Epithelial cell of proximal tubule (primary cell): ENCODE measurements at regions not wholly inside any gene's neighbourhood (a gene's known extent, or its start where the extent isn't known, plus 50 kb on each side); places are given as distances from the start of the nearest gene placed in this dataset.

Experiments
- DNase-seq: peaks from one replicate; pipeline ENCODE4 v3.0.0-alpha.2; 2011; ENCODE audit warnings: low read depth
- H3K4me3 ChIP-seq: 2 replicates; pipeline ENCODE4 v1.5.1; 2011; ENCODE audit warnings: low read depth, mild to moderate bottlenecking, low read length
- CTCF ChIP-seq: conservative IDR thresholded peaks from 2 replicates; pipeline ENCODE4 v1.5.1; 2012; ENCODE audit warnings: low read depth, mild to moderate bottlenecking, low read length

GRCh38 chr16:87223656-87224248, 93.4 kb downstream of the C16orf95 start:
- no peak for DNase-seq
- no peak for TF ChIP-seq CTCF
- H3K4me3 ChIP-seq = no peak overlapping the region

- DNase-seq = no peak
- no peak for TF ChIP-seq CTCF
- no peak overlapping the region for H3K4me3 ChIP-seq
Measured at GRCh38 chr16:87226926-87227295, 90.3 kb downstream of the C16orf95 start.

- DNase-seq = no peak
- no peak overlapping the region for H3K4me3 ChIP-seq
- TF ChIP-seq CTCF = no peak
Measured at GRCh38 chr16:87227296-87227951, 89.8 kb downstream of the C16orf95 start.

- no peak for TF ChIP-seq CTCF
Measured at GRCh38 chr16:87228363-87228762, 88.8 kb downstream of the C16orf95 start.

GRCh38 chr16:87229230-87230188, 87.7 kb downstream of the C16orf95 start:
- no peak for TF ChIP-seq CTCF
- no peak overlapping the region for H3K4me3 ChIP-seq
- no peak for DNase-seq

More at GRCh38 chr16:87228363-87228762, 88.8 kb downstream of the C16orf95 start:
- DNase-seq = no peak
- H3K4me3 ChIP-seq = no peak overlapping the region

- no peak for TF ChIP-seq CTCF
- no peak for DNase-seq
- no peak overlapping the region for H3K4me3 ChIP-seq
Measured at GRCh38 chr16:87230571-87230970, 86.6 kb downstream of the C16orf95 start.
